Tibial nerve (tissue), 4 donors: ENCODE measurements at regions not wholly inside any gene's neighbourhood (a gene's known extent, or its start where the extent isn't known, plus 50 kb on each side); places are given as distances from the start of the nearest gene placed in this dataset.

Source experiments
- DNase-seq, 2 donors: peaks; one replicate each; pipeline ENCODE4 v3.0.0-alpha.2; 2019; ENCODE audit warnings: low spot score in 2 of 2
- H3K27ac ChIP-seq, 4 donors: fragments of 200-600 bp; sonication (generic) in 3 of 4; one replicate each; pipeline ENCODE4 v1.5.1; 2017 to 2019; ENCODE audit warnings: mild to moderate bottlenecking in 1 of 4
- H3K27me3 ChIP-seq, 2 donors: fragments of 200-600 bp; sonication (generic) in 1 of 2; one replicate each; pipeline versions ENCODE4 v1.5.1 to v1.6.0; 2017 to 2019
- H3K36me3 ChIP-seq, 3 donors: fragments of 200-600 bp; sonication (generic); one replicate each; pipeline ENCODE4 v1.5.1; 2018 to 2019
- H3K4me1 ChIP-seq, 4 donors: fragments of 200-600 bp; sonication (generic) in 3 of 4; one replicate each; pipeline ENCODE4 v1.5.1; 2017 to 2019
- H3K4me3 ChIP-seq, 4 donors: fragments of 200-600 bp; sonication (generic) in 3 of 4; one replicate each; pipeline ENCODE4 v1.5.1; 2017 to 2019; ENCODE audit warnings: mild to moderate bottlenecking in 1 of 4, moderate library complexity in 1 of 4
- H3K9me3 ChIP-seq, 4 donors: fragments of 200-600 bp; sonication (generic) in 3 of 4; one replicate each; pipeline ENCODE4 v1.5.1; 2017 to 2019
- EP300 ChIP-seq, 2 donors: sonication (generic); formaldehyde crosslinking; IDR thresholded peaks; one replicate each; pipeline ENCODE4 v1.6.1; 2017; ENCODE audit warnings: antibody characterized with exemption in 2 of 2, mild to moderate bottlenecking in 1 of 2
- POLR2A ChIP-seq, 2 donors: fragments of 450-650 bp; IDR thresholded peaks; one replicate each; pipeline ENCODE4 v1.6.1; 2017; ENCODE audit warnings: antibody characterized with exemption in 2 of 2, mild to moderate bottlenecking in 2 of 2, moderate library complexity in 2 of 2
- WGBS, 2 donors: methylation state at CpG; one replicate each; pipeline ENCODE4 v1.1.5; 2018; 5-methylcytosine and 5-hydroxymethylcytosine counted together
- TF ChIP-seq, protein P1 (sequence below), 5 experiments: fragments of 200-600 bp in 3 of 5; fragments of 450-650 bp in 2 of 5; sonication (generic) in 3 of 5; IDR thresholded peaks; one replicate each; pipeline ENCODE4 v1.5.1; 2016 to 2019; ENCODE audit warnings: antibody characterized with exemption in 5 of 5, mild to moderate bottlenecking in 3 of 5, moderate library complexity in 2 of 5

DNA sequence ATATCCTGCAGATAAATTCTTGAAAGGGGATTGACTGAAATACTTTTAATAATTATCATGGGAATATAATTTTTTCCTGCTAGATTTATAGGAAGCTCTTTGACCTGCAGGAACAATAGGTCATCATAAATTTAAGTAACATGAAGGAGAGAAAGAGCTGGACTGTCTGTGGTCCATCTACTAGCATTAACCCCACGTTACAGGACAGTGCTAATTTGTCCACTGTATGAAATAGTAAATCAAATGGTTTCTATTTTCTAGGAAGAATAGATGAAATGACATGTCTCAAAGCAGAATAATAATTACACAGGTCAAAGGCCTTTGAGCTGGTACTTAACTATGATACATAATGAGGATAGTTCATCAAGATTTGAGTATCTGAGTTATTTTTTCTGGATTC lies 825.4 kb upstream of the CNTN5 start:
- DNase-seq, result no peak
- 27 to 51% methylated on average over 1 of the region's 1 CpG for WGBS, 2 donors
- Histone ChIP-seq H3K4me1 (no peaks in the 10 kb centered on the region), H3K4me3 (no peak overlapping the region), H3K27me3 (no peaks in the 10 kb centered on the region), H3K36me3 (no peaks in the 10 kb centered on the region), H3K27ac (no peak overlapping the region), H3K9me3 (no peaks in the 10 kb centered on the region)
- no peak for TF ChIP-seq EP300 (IDR thresholded peaks at IDR 0.05)
- TF ChIP-seq, protein P1, sequence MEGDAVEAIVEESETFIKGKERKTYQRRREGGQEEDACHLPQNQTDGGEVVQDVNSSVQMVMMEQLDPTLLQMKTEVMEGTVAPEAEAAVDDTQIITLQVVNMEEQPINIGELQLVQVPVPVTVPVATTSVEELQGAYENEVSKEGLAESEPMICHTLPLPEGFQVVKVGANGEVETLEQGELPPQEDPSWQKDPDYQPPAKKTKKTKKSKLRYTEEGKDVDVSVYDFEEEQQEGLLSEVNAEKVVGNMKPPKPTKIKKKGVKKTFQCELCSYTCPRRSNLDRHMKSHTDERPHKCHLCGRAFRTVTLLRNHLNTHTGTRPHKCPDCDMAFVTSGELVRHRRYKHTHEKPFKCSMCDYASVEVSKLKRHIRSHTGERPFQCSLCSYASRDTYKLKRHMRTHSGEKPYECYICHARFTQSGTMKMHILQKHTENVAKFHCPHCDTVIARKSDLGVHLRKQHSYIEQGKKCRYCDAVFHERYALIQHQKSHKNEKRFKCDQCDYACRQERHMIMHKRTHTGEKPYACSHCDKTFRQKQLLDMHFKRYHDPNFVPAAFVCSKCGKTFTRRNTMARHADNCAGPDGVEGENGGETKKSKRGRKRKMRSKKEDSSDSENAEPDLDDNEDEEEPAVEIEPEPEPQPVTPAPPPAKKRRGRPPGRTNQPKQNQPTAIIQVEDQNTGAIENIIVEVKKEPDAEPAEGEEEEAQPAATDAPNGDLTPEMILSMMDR (IDR thresholded peaks at IDR 0.05), result no peak
- TF ChIP-seq POLR2A (IDR thresholded peaks at IDR 0.05), result no peak

DNA sequence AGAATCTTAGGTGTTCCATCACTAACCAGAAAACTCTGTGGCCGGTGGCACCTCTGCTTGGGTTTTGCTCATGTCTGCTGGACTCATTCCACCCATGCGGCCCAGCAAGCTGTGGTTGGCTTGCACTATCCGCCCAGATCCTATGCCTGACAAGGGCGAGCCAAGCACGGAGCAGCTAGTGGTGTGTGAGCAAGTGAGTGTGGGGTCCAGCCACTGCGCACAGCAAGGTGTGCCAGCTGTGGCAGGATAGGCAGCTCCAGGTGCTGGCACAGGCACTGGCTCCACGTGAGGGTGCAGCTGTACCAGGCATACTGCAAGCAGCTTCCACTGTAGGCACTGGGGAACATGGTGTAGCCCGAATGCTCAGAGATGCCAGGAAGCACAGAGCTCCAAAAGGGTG lies 813.7 kb upstream of the CNTN5 start:
- WGBS, 2 donors, result 93 to 100% methylated on average over 7 to 8 of the region's 8 CpGs
- TF ChIP-seq, protein P1 (IDR thresholded peaks at IDR 0.05), result no peak
- TF ChIP-seq POLR2A (IDR thresholded peaks at IDR 0.05), result no peak
- H3K27me3 ChIP-seq, result no peaks in the 10 kb centered on the region
- DNase-seq, result no peak
- H3K4me3 ChIP-seq, result no peak overlapping the region
- no peaks in the 10 kb centered on the region for H3K4me1 ChIP-seq
- peaks cover 0 to 10% (median 0%) of the 10 kb centered on the region in 4 donors for H3K9me3 ChIP-seq
- no peak overlapping the region for H3K27ac ChIP-seq
- no peaks in the 10 kb centered on the region for H3K36me3 ChIP-seq

DNA sequence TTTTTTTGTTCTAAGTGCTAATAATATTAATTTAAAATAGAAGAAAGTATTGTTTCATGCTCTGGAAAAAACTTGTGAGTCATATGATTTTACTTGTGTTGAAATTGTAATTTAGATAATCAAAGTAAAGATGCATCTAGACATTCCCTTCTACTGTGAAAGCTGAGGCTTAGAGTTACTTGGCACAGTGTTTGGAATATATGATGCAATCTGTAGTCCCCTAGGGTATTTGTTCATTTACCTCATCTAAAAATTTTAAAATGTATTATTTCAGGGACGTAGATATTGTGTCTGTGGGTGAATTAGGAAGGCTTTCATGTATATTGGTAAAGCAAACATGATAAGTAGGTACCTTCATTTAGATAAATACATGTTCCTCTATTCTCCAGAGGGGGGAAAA lies 793.5 kb upstream of the CNTN5 start:
- 34 to 43% methylated on average over 1 of the region's 1 CpG for WGBS, 2 donors
- Histone ChIP-seq H3K4me1 (no peaks in the 10 kb centered on the region), H3K9me3 (no peaks in the 10 kb centered on the region), H3K27ac (no peak overlapping the region), H3K27me3 (no peaks in the 10 kb centered on the region), H3K36me3 (no peaks in the 10 kb centered on the region), H3K4me3 (no peak overlapping the region)
- no peak for DNase-seq
- no peak for TF ChIP-seq POLR2A (IDR thresholded peaks at IDR 0.05)
- no peak for TF ChIP-seq EP300 (IDR thresholded peaks at IDR 0.05)
- TF ChIP-seq, protein P1 (IDR thresholded peaks at IDR 0.05), result no peak

DNA sequence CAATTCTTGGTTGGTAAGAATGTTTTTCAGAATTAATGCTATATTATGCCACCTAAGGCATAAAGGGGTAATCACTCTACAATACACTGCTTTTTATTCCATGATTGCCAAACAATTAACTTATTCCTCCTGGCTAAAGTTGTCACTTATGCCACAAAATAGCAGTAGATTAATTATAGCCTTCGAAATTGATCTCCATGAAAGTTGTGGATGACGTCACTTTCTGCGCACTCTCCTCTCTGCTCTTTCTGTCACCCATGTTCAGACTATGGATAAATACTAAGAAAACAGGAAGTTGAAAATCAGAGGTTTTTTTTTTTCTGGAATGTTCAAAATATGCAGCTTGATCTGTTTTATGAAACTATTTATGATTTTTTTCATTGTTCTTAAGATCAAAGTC lies 790.1 kb upstream of the CNTN5 start:
- Histone ChIP-seq H3K4me3 (no peak overlapping the region), H3K36me3 (no peaks in the 10 kb centered on the region), H3K4me1 (no peaks in the 10 kb centered on the region), H3K27me3 (no peaks in the 10 kb centered on the region), H3K27ac (no peak overlapping the region), H3K9me3 (no peaks in the 10 kb centered on the region)
- DNase-seq, result no peak
- WGBS, 2 donors, result 73 to 90% methylated on average over 3 of the region's 3 CpGs
- TF ChIP-seq POLR2A (IDR thresholded peaks at IDR 0.05), result no peak
- TF ChIP-seq, protein P1 (IDR thresholded peaks at IDR 0.05), result no peak
- no peak for TF ChIP-seq EP300 (IDR thresholded peaks at IDR 0.05)

DNA sequence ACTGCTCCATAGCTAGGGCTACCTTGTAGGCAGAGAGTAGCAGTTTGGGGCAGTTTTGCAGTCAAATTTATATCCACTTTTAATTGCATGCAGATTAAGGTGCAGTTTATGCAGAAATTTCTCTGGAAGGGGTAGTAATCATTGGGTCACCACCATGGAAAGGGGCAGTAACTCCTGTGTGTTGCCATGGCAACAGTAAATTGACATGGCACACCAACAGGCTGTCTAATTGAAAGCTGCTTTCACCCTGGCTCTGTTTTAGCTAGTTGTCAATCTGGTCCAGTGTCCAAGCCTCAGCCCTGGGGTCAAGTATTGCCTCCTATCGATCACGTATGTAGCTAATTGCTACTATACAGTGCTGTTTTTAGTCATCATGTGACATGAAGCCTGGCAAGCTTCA lies 786.1 kb upstream of the CNTN5 start:
- DNase-seq, result no peak
- 78 to 79% methylated on average over 2 of the region's 2 CpGs for WGBS, 2 donors
- H3K36me3 ChIP-seq, result no peaks in the 10 kb centered on the region
- H3K27me3 ChIP-seq, result no peaks in the 10 kb centered on the region
- H3K9me3 ChIP-seq, result no peaks in the 10 kb centered on the region
- no peaks in the 10 kb centered on the region for H3K4me1 ChIP-seq
- H3K4me3 ChIP-seq, result no peak overlapping the region
- TF ChIP-seq POLR2A (IDR thresholded peaks at IDR 0.05), result no peak
- TF ChIP-seq EP300 (IDR thresholded peaks at IDR 0.05), result no peak
- TF ChIP-seq, protein P1 (IDR thresholded peaks at IDR 0.05), result no peak
- H3K27ac ChIP-seq, result no peak overlapping the region
